Activated naive CD8-positive, alpha-beta T cell treated with anti-CD3 and anti-CD28 coated beads, Interleukin-2, amount 50 U/mL, for 16 hours (primary cell): ENCODE measurements at regions not wholly inside any gene's neighbourhood (a gene's known extent, or its start where the extent isn't known, plus 50 kb on each side); places are given as distances from the start of the nearest gene placed in this dataset.
"Not testable (repeated sequence)": the region's sequence is repeated elsewhere in the genome, so short reads cannot be mapped to it uniquely, and the experiment has no call there.

Experiments used
- DNase-seq: peaks from one replicate; pipeline ENCODE4 v3.0.0-alpha.2; 2020; ENCODE audit warnings: low read depth, low spot score

- DNase-seq: not testable (repeated sequence)
Observed at GRCh38 chr2:83788938-83789566, 670.0 kb downstream of the SUCLG1 start.

DNA sequence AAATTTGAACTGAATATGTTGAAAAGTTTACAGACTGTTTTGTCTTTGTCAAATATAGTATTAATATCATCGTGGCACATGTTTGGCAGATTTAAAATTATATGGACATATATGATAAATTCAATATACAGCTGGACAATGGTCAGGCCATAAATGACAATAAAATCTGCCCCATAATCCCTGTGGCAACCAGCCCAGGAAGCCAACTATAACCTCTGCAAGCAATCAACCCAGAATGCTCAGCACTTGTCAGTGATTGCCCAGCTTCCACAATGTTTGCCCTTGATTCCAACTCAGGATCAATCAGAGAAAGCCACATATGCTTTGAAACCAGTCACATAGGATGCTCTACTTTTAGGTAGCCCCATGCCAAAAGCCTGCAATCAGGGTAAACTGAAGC, 671.9 kb downstream of the SUCLG1 start:
- no peak for DNase-seq

- no peak for DNase-seq
Observed at GRCh38 chr2:83786140-83786539, 672.9 kb downstream of the SUCLG1 start.

DNA sequence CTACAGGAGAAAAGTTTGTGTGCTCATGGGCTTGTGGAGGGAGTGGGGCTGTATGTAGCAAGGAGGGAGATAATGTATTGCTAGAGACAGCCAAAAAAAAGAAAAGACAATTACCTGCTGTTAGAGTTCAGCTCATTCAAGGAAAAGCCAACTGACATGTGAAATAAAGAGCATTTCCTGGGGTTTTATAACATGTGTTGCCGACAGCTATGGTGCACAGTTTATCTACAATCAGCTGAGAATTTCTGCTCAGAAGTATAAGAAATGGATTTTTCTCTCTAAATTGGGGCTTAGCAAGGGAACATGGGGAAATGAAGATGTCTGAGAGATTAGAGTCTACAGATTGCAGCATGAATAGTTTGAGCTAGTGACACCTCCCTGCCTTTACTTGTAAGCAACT, 674.1 kb downstream of the SUCLG1 start:
- DNase-seq: no peak

- DNase-seq: no peak
Observed at GRCh38 chr2:83784315-83784714, 674.8 kb downstream of the SUCLG1 start.

DNA sequence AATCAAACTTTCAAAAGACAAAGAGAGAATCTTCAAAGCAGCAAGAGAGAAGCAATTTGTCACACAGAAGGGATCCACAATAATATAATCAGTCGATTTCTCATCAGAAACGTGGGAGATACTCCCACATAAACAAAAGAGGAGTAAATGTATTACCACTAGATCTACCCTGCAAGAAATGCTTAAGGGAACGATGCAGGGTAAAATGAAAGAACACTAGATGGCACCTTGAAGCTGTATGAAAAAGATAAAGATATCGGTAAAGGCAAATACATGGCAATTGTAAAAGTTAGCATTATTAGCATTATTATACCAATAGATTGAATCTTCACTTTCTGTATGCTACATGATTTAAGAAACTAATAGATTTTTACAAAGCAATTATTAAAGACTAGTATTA, 677.0 kb downstream of the SUCLG1 start:
- no peak for DNase-seq

- DNase-seq: no peak
Observed at GRCh38 chr2:83764447-83765005, 694.6 kb downstream of the SUCLG1 start.

- no peak for DNase-seq
Observed at GRCh38 chr2:83757329-83757728, 701.8 kb downstream of the SUCLG1 start.

GRCh38 chr2:83756219-83756618, 702.9 kb downstream of the SUCLG1 start:
- DNase-seq: no peak

- DNase-seq: no peak
Observed at GRCh38 chr2:83747141-83747540, 711.9 kb downstream of the SUCLG1 start.

- no peak for DNase-seq
Observed at GRCh38 chr2:83744855-83745254, 714.2 kb downstream of the SUCLG1 start.

- no peak for DNase-seq
Observed at GRCh38 chr2:83742117-83742782, 716.8 kb downstream of the SUCLG1 start.

DNA sequence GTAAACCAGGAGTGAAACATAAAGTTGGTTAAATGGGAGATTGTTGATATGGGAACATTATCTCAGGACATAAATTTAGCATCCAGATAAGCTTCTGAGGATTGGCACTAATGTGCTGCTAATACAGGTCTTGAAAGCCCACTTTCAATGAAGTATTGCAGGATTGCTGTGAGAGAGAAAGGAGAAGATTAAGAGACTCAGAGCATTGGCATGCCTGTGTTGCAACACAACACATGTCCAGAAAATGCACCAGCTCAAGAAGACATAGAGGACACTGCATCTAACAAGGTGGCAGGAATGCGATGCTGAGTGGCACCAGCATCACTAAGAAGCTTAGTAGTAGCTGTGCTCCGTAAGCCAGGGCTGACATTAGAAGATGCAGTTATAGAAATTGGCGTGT, 728.9 kb downstream of the SUCLG1 start:
- no peak for DNase-seq

- DNase-seq: no peak
Observed at GRCh38 chr2:83725735-83726134, 733.3 kb downstream of the SUCLG1 start.

DNA sequence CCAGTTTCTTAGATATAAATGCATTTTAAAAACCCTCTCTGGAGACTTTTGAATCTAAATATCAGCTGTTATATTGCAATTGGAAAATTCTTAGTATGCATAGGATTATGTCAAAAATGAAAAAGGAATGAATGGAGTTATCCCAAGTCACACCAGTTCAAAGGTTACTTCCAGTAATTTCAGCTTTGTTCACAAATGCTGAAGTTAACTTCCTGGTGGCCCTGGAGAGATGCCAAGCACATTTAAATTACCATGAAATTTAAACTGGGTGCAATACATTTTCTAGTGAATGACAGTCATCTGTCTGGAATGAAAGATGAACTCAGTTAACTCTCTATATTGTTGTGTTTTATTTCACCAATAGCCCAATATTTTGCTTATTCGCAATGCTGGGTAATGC, 753.9 kb downstream of the SUCLG1 start:
- no peak for DNase-seq

DNA sequence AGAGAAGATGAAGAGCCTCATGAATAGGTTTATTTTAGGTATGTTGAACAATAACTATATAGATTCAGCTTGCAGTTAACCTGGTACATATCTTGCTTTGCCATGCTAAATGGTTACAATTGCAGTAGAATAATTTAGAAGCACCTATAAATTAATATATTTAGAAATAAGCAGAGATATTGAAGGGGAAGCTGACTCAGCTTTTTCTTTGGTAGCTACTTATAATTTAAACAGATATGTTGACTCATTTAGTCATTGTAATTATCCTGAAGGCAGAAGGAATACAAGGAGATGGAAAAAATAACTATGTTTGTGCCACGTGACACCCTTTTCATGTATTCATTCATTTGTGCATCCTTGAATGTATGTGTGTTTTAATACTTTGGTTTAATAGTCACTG, 755.5 kb downstream of the SUCLG1 start:
- DNase-seq: no peak

DNA sequence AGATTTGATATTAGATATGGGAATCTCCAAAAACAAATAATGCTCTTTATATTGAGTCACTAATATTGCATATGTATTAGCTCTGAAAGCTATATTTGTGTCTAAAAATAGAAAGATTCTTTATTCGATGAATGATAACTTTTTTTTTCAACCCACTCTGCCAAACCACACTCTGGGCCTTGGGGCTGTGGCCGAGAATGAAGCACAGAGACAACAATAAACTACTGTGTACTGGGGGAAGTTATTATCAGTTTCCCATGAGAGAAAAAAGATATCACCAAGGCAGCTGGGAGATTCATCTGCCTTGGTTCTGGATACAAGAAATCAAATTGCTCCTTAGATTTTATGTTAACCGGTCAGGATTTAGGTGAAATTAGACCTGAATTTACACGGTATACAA, 762.2 kb downstream of the SUCLG1 start:
- DNase-seq: no peak

- DNase-seq: no peak
Observed at GRCh38 chr2:83695530-83695929, 763.5 kb downstream of the SUCLG1 start.

GRCh38 chr2:83695037-83695436, 764.0 kb downstream of the SUCLG1 start:
- no peak for DNase-seq

DNA sequence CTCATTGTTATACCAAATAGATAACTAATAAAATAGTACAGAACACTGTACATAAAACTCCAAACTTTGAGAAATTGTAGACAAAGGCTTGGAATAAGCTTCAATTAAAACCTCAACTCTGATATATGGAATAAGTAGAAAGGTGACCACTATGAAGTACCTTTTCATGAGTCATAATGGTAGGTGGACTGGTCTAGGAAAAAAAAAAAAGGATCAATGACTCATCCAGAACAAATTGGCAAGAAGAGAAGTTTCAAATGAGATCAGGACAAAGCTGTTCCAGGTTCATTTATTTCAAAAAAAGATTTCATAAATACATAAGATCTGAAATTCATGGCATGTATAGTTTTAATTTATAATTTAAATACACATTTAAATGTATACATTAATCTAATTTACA, 769.7 kb downstream of the SUCLG1 start:
- DNase-seq: no peak

- DNase-seq: no peak
Observed at GRCh38 chr2:83686863-83687262, 772.2 kb downstream of the SUCLG1 start.

GRCh38 chr2:83674050-83674449, 785.0 kb downstream of the SUCLG1 start:
- DNase-seq: no peak

DNA sequence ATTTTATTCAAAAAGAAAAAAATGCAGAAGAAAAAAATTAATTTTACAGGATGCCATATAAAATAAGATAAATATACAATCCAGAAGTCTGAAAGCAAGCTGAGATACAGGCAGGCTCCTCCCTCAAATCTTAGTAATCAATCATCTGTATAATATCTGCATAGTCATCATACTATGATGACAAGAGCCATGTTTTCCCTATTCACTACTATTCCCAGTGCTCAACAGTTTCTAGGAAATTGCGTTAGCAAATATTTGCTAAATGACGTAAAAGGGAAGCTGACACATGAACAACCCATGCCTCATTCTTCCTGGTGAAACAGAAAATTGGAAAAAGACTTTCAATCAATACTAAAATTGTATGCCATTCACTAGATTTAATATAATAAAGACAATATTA, 793.2 kb downstream of the SUCLG1 start:
- no peak for DNase-seq
